ENCODE measurements at regions not wholly inside any gene's neighbourhood (a gene's known extent, or its start where the extent isn't known, plus 50 kb on each side); places are given as distances from the start of the nearest gene placed in this dataset.

DNA sequence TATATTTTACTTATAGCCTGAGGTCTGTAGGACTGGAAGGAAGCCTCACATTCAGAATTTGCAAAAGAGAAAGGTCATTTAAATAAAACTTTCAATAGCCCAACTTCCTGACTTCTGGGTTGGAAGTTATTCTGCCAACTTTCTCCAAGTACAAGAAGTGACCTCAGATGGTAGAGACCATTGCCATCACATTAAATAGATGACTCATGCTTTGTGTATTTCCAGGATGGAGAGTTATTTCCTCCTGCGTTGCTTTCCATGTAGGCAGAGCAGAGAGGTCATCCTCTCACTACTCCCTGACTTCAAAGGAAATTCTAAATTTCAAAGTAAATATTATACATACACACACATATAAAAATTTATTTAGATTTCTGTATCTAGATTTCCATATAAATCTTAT is 73.0 kb upstream of the NR3C2 start:
- no peak for TF ChIP-seq POLR2A (IDR thresholded peaks at IDR 0.05)
- TF ChIP-seq, protein P1, sequence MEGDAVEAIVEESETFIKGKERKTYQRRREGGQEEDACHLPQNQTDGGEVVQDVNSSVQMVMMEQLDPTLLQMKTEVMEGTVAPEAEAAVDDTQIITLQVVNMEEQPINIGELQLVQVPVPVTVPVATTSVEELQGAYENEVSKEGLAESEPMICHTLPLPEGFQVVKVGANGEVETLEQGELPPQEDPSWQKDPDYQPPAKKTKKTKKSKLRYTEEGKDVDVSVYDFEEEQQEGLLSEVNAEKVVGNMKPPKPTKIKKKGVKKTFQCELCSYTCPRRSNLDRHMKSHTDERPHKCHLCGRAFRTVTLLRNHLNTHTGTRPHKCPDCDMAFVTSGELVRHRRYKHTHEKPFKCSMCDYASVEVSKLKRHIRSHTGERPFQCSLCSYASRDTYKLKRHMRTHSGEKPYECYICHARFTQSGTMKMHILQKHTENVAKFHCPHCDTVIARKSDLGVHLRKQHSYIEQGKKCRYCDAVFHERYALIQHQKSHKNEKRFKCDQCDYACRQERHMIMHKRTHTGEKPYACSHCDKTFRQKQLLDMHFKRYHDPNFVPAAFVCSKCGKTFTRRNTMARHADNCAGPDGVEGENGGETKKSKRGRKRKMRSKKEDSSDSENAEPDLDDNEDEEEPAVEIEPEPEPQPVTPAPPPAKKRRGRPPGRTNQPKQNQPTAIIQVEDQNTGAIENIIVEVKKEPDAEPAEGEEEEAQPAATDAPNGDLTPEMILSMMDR (IDR thresholded peaks at IDR 0.05): no peak
- no peak for TF ChIP-seq EP300 (IDR thresholded peaks at IDR 0.05)
